Thymus (tissue), 11 donors: ENCODE measurements at regions not wholly inside any gene's neighbourhood (a gene's known extent, or its start where the extent isn't known, plus 50 kb on each side); places are given as distances from the start of the nearest gene placed in this dataset.
"Not testable (repeated sequence)": the region's sequence is repeated elsewhere in the genome, so short reads cannot be mapped to it uniquely, and the experiment has no call there.

ENCODE experiments used
- DNase-seq, 9 donors: peaks; one replicate each; pipeline ENCODE4 v3.0.0-alpha.2; 2013; ENCODE audit warnings: low spot score in 9 of 9, low read depth in 6 of 9, missing footprints in 1 of 9
- H3K27ac ChIP-seq, 2 donors: one replicate each; pipeline ENCODE4 v1.5.1; 2013; ENCODE audit warnings: control low read depth in 1 of 2, low read depth in 1 of 2, low read length in 1 of 2, mild to moderate bottlenecking in 1 of 2, moderate library complexity in 1 of 2
- H3K27me3 ChIP-seq, 2 donors: one replicate each; pipeline ENCODE4 v1.5.1; 2013; ENCODE audit warnings: low read length in 1 of 2; ENCODE audit not compliant: control insufficient read depth in 2 of 2, insufficient read depth in 1 of 2
- H3K36me3 ChIP-seq, 2 donors: one replicate each; pipeline ENCODE4 v1.5.1; 2013; ENCODE audit warnings: low read length in 1 of 2, mild to moderate bottlenecking in 1 of 2, moderate library complexity in 1 of 2; ENCODE audit not compliant: control insufficient read depth in 2 of 2, insufficient read depth in 2 of 2
- H3K4me1 ChIP-seq, 2 donors: one replicate each; pipeline ENCODE4 v1.5.1; 2013; ENCODE audit warnings: low read length in 2 of 2; ENCODE audit not compliant: control insufficient read depth in 2 of 2, insufficient read depth in 2 of 2
- H3K4me3 ChIP-seq, 2 donors: one replicate each; pipeline ENCODE4 v1.5.1; 2013; ENCODE audit warnings: low read length in 2 of 2, control low read depth in 1 of 2, mild to moderate bottlenecking in 1 of 2
- H3K9me3 ChIP-seq, 2 donors: one replicate each; pipeline ENCODE4 v1.5.1; 2013; ENCODE audit warnings: low read length in 1 of 2, mild to moderate bottlenecking in 1 of 2; ENCODE audit not compliant: control insufficient read depth in 2 of 2, insufficient read depth in 1 of 2
- WGBS: extraction: QIAGEN DNeasy Blood & Tissue Kit; methylation state at CpG from one replicate; pipeline ENCODE4 v1.1.7; 2013; 5-methylcytosine and 5-hydroxymethylcytosine counted together
- donor health status: healthy.

GRCh38 chr13:103460246-103460645 lies 394.0 kb upstream of the SLC10A2 start:
- DNase-seq, H3K4me3 ChIP-seq, H3K27me3 ChIP-seq, H3K27ac ChIP-seq, H3K4me1 ChIP-seq, H3K9me3 ChIP-seq, H3K36me3 ChIP-seq: not testable (repeated sequence)
- WGBS: 73% methylated on average over 3 of the region's 3 CpGs

DNA sequence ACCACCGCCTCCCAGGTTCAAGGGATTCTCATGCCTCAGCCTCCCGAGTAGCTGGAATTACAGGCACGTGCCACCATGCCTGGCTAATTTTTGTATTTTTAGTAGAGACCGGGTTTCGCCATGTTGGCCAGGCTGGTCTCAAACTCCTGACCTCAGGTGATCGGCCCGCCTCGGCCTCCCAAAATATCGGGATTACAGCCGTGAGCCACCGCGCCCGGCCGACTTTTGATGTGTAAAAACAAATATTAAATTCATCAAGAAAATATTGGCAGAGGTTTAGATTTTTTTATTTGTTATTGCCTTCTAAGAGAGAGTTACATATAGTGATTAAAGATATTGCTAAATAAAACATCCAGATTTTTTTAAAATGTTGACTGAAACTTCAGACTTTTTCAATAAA lies 390.8 kb upstream of the SLC10A2 start:
- not testable (repeated sequence) for H3K9me3 ChIP-seq, H3K27ac ChIP-seq, DNase-seq, H3K27me3 ChIP-seq, H3K36me3 ChIP-seq, H3K4me3 ChIP-seq, H3K4me1 ChIP-seq
- 98% methylated on average over 14 of the region's 14 CpGs for WGBS

DNA sequence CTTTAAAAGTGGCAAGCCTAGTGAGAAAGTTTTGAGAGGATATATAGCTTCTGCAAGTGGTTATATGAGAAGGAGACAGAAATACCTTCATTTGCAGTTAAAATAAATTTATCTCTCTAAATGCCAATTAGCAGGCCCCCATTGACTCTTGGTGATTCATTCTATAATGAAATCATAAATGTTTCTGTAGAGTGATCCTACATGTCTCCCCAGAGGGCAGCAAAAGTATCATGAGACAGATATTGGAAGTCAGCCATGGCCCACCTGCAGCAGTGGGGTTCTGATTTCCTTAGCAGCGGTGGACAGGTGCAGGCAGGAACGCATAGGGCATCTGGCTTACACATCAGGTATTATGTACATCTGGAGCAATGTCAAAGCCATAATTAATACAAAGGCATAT lies 385.4 kb upstream of the SLC10A2 start:
- H3K9me3 ChIP-seq: no peaks in the 10 kb centered on the region
- 83% methylated on average over 2 of the region's 2 CpGs for WGBS
- DNase-seq: peak in 1 of 9 donors; percentile 7
- no peak overlapping the region for H3K27ac ChIP-seq
- H3K27me3 ChIP-seq: no peaks in the 10 kb centered on the region
- no peaks in the 10 kb centered on the region for H3K4me1 ChIP-seq
- no peak overlapping the region for H3K4me3 ChIP-seq
- H3K36me3 ChIP-seq: no peaks in the 10 kb centered on the region

DNA sequence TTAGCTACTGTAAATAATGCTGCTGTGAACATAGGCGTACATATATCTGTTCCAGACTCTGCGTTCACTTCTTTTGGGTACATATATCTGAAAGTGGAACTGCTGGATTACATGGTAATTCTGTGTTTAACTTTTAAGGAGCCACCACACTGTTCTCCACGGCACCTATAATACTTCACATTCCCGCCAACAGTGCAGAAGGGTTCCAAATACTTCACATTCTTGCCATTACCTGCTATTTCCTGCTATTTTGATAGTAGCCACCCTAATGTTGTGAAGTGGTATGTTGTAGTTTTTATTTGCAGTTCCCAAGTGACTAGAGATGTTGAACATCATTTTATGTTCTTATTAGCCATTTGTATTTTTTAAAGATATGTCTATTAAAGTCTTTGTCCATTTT lies 377.4 kb upstream of the SLC10A2 start:
- DNase-seq: no peak
- Histone ChIP-seq H3K36me3 (no peaks in the 10 kb centered on the region), H3K27me3 (no peaks in the 10 kb centered on the region), H3K4me1 (no peaks in the 10 kb centered on the region), H3K27ac (no peak overlapping the region), H3K4me3 (no peak overlapping the region), H3K9me3 (peaks cover 0 to 1% of the 10 kb centered on the region in 2 donors)
- 95% methylated on average over 4 of the region's 4 CpGs for WGBS

- Histone ChIP-seq H3K36me3 (no peaks in the 10 kb centered on the region), H3K4me1 (no peaks in the 10 kb centered on the region), H3K27me3 (no peaks in the 10 kb centered on the region), H3K4me3 (no peak overlapping the region), H3K27ac (no peak overlapping the region), H3K9me3 (peaks cover 0 to 1% of the 10 kb centered on the region in 2 donors)
- 82% methylated on average over 1 of the region's 1 CpG for WGBS
- no peak for DNase-seq
These were observed 371.4 kb upstream of the SLC10A2 start for GRCh38 chr13:103437651-103438050.

- DNase-seq: no peak
- Histone ChIP-seq H3K27ac (no peak overlapping the region), H3K27me3 (no peaks in the 10 kb centered on the region), H3K4me1 (no peaks in the 10 kb centered on the region), H3K9me3 (no peaks in the 10 kb centered on the region), H3K4me3 (no peak overlapping the region), H3K36me3 (no peaks in the 10 kb centered on the region)
- 82% methylated on average over 10 of the region's 10 CpGs for WGBS
These were observed 369.9 kb upstream of the SLC10A2 start for GRCh38 chr13:103436057-103436654.

DNA sequence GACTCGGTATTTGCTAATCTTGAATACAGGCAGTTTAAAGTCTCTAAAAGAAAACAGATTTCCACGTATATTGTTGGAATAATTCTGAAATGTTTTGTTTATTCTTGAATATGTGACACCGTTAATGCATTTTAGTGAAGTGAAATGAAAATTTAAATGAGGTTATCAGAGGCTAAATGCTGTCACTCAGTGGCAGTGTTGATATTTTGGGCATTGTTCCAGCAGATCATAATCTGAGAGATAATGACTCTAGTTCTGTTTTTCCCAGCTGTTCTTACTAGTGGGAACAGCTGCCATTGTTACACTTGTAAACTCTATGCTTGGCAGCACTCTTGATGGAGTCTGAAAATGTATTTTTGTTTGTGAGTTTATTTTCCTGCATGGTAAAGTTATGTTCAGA lies 365.6 kb upstream of the SLC10A2 start:
- Histone ChIP-seq H3K4me3 (no peak overlapping the region), H3K4me1 (no peaks in the 10 kb centered on the region), H3K27ac (no peak overlapping the region), H3K36me3 (no peaks in the 10 kb centered on the region), H3K27me3 (no peaks in the 10 kb centered on the region), H3K9me3 (no peaks in the 10 kb centered on the region)
- WGBS: 81% methylated on average over 3 of the region's 3 CpGs
- no peak for DNase-seq

GRCh38 chr13:103430368-103430767 lies 364.2 kb upstream of the SLC10A2 start:
- H3K27me3 ChIP-seq: no peaks in the 10 kb centered on the region

DNA sequence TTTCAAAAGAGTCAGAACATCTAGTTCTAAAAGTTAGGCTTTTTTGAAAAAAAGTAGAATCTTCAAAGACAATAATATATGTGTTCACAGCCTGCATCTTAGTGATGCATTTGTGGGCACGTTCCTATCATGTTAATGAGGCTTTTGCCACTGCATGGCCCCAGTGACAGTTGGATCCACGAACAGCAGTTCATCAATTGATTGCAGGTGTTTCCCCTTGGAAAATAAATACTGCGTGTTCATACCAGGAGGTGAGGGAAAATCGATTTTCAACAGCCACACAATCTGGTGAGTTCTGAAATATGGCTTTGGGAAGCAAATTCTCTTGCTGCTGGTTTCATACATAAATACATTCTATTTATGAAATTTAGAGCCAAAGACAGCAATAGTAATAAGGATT lies 343.8 kb upstream of the SLC10A2 start:
- H3K4me3 ChIP-seq: no peak overlapping the region
- no peak overlapping the region for H3K27ac ChIP-seq
- H3K27me3 ChIP-seq: no peaks in the 10 kb centered on the region
- H3K4me1 ChIP-seq: no peaks in the 10 kb centered on the region
- WGBS: 49% methylated on average over 4 of the region's 4 CpGs
- H3K9me3 ChIP-seq: no peaks in the 10 kb centered on the region
- no peak for DNase-seq
- no peaks in the 10 kb centered on the region for H3K36me3 ChIP-seq

More at GRCh38 chr13:103430368-103430767, 364.2 kb upstream of the SLC10A2 start:
- 98% methylated on average over 4 of the region's 4 CpGs for WGBS
- no peak for DNase-seq
- no peaks in the 10 kb centered on the region for H3K9me3 ChIP-seq
- no peaks in the 10 kb centered on the region for H3K36me3 ChIP-seq
- H3K4me1 ChIP-seq: no peaks in the 10 kb centered on the region
- no peak overlapping the region for H3K4me3 ChIP-seq
- no peak overlapping the region for H3K27ac ChIP-seq

GRCh38 chr13:103406967-103407366 lies 340.8 kb upstream of the SLC10A2 start:
- H3K4me1 ChIP-seq: no peaks in the 10 kb centered on the region
- 93% methylated on average over 5 of the region's 5 CpGs for WGBS
- H3K9me3 ChIP-seq: no peaks in the 10 kb centered on the region
- H3K27me3 ChIP-seq: no peaks in the 10 kb centered on the region
- no peaks in the 10 kb centered on the region for H3K36me3 ChIP-seq
- DNase-seq: no peak
- H3K27ac ChIP-seq: no peak overlapping the region
- H3K4me3 ChIP-seq: no peak overlapping the region
